Duodenal mucosa (tissue), 2 donors: ENCODE measurements at regions not wholly inside any gene's neighbourhood (a gene's known extent, or its start where the extent isn't known, plus 50 kb on each side); places are given as distances from the start of the nearest gene placed in this dataset.

Source experiments
- H3K27ac ChIP-seq: one replicate; pipeline ENCODE4 v1.7.0; 2013; ENCODE audit warnings: low read depth, low read length
- H3K27me3 ChIP-seq, 2 donors: one replicate each; pipeline ENCODE4 v1.7.0; 2013; ENCODE audit warnings: low read length in 2 of 2, control low read depth in 1 of 2; ENCODE audit not compliant: insufficient read depth in 2 of 2, control insufficient read depth in 1 of 2
- H3K36me3 ChIP-seq, 2 donors: one replicate each; pipeline ENCODE4 v1.7.0; 2013; ENCODE audit warnings: low read length in 2 of 2, control low read depth in 1 of 2; ENCODE audit not compliant: insufficient read depth in 2 of 2, control insufficient read depth in 1 of 2
- H3K4me1 ChIP-seq, 2 donors: one replicate each; pipeline ENCODE4 v1.7.0; 2013; ENCODE audit warnings: low read length in 2 of 2, control low read depth in 1 of 2; ENCODE audit not compliant: insufficient read depth in 2 of 2, control insufficient read depth in 1 of 2
- H3K4me3 ChIP-seq, 2 donors: one replicate each; pipeline ENCODE4 v1.7.0; 2013; ENCODE audit warnings: low read length in 2 of 2, low read depth in 1 of 2
- H3K9ac ChIP-seq, 2 donors: one replicate each; pipeline ENCODE4 v1.7.0; 2013; ENCODE audit warnings: low read length in 2 of 2, low read depth in 1 of 2
- H3K9me3 ChIP-seq, 2 donors: one replicate each; pipeline ENCODE4 v1.7.0; 2013; ENCODE audit warnings: low read length in 2 of 2, control low read depth in 1 of 2; ENCODE audit not compliant: control insufficient read depth in 1 of 2

- no peaks in the 10 kb centered on the region for H3K36me3 ChIP-seq
- H3K9ac ChIP-seq: no peak overlapping the region
- H3K27ac ChIP-seq: no peak overlapping the region
- no peak overlapping the region for H3K4me3 ChIP-seq
- no peaks in the 10 kb centered on the region for H3K4me1 ChIP-seq
- H3K9me3 ChIP-seq: no peaks in the 10 kb centered on the region
- H3K27me3 ChIP-seq: no peaks in the 10 kb centered on the region
These were observed 430.1 kb upstream of the FRG1 start for GRCh38 chr4:189510601-189511000.

GRCh38 chr4:189511581-189511980 lies 429.1 kb upstream of the FRG1 start:
- Histone ChIP-seq H3K9ac (no peak overlapping the region), H3K27me3 (no peaks in the 10 kb centered on the region), H3K4me3 (no peak overlapping the region), H3K4me1 (no peaks in the 10 kb centered on the region), H3K36me3 (no peaks in the 10 kb centered on the region), H3K27ac (no peak overlapping the region), H3K9me3 (no peaks in the 10 kb centered on the region)

- Histone ChIP-seq H3K4me3 (no peak overlapping the region), H3K27me3 (no peaks in the 10 kb centered on the region), H3K9ac (no peak overlapping the region), H3K4me1 (no peaks in the 10 kb centered on the region), H3K27ac (no peak overlapping the region), H3K36me3 (no peaks in the 10 kb centered on the region), H3K9me3 (no peaks in the 10 kb centered on the region)
These were observed 427.3 kb upstream of the FRG1 start for GRCh38 chr4:189513421-189513820.

- H3K4me1 ChIP-seq: no peaks in the 10 kb centered on the region
- no peaks in the 10 kb centered on the region for H3K36me3 ChIP-seq
- no peak overlapping the region for H3K27ac ChIP-seq
- H3K9ac ChIP-seq: no peak overlapping the region
- no peak overlapping the region for H3K4me3 ChIP-seq
- H3K27me3 ChIP-seq: no peaks in the 10 kb centered on the region
- H3K9me3 ChIP-seq: no peaks in the 10 kb centered on the region
These were observed 426.5 kb upstream of the FRG1 start for GRCh38 chr4:189514209-189514608.

GRCh38 chr4:189516902-189517301 lies 423.8 kb upstream of the FRG1 start:
- Histone ChIP-seq H3K9me3 (no peaks in the 10 kb centered on the region), H3K4me3 (no peak overlapping the region)

GRCh38 chr4:189519186-189519585 lies 421.5 kb upstream of the FRG1 start:
- H3K4me3 ChIP-seq: no peak overlapping the region
- H3K9me3 ChIP-seq: no peaks in the 10 kb centered on the region
- H3K36me3 ChIP-seq: no peaks in the 10 kb centered on the region
- no peaks in the 10 kb centered on the region for H3K4me1 ChIP-seq
- no peak overlapping the region for H3K9ac ChIP-seq
- H3K27me3 ChIP-seq: no peaks in the 10 kb centered on the region
- H3K27ac ChIP-seq: no peak overlapping the region

More at GRCh38 chr4:189516902-189517301, 423.8 kb upstream of the FRG1 start:
- Histone ChIP-seq H3K36me3 (no peaks in the 10 kb centered on the region), H3K27me3 (no peaks in the 10 kb centered on the region), H3K9ac (no peak overlapping the region), H3K4me1 (no peaks in the 10 kb centered on the region), H3K27ac (no peak overlapping the region)

GRCh38 chr4:189525304-189525703 lies 415.4 kb upstream of the FRG1 start:
- no peak overlapping the region for H3K27ac ChIP-seq
- no peak overlapping the region for H3K9ac ChIP-seq
- peaks cover 6 to 8% of the 10 kb centered on the region in 2 donors for H3K9me3 ChIP-seq
- H3K27me3 ChIP-seq: no peaks in the 10 kb centered on the region
- no peaks in the 10 kb centered on the region for H3K36me3 ChIP-seq
- H3K4me1 ChIP-seq: no peaks in the 10 kb centered on the region
- H3K4me3 ChIP-seq: no peak overlapping the region

GRCh38 chr4:189530848-189531247 lies 409.8 kb upstream of the FRG1 start:
- peaks cover 16 to 26% of the 10 kb centered on the region in 2 donors for H3K9me3 ChIP-seq
- no peaks in the 10 kb centered on the region for H3K27me3 ChIP-seq
- H3K27ac ChIP-seq: no peak overlapping the region
- no peaks in the 10 kb centered on the region for H3K36me3 ChIP-seq
- no peak overlapping the region for H3K4me3 ChIP-seq
- no peak overlapping the region for H3K9ac ChIP-seq
- no peaks in the 10 kb centered on the region for H3K4me1 ChIP-seq

- Histone ChIP-seq H3K27me3 (no peaks in the 10 kb centered on the region), H3K4me1 (no peaks in the 10 kb centered on the region), H3K36me3 (no peaks in the 10 kb centered on the region), H3K9me3 (peaks cover 15 to 23% of the 10 kb centered on the region in 2 donors), H3K9ac (no peak overlapping the region), H3K27ac (no peak overlapping the region), H3K4me3 (no peak overlapping the region)
These were observed 407.1 kb upstream of the FRG1 start for GRCh38 chr4:189533603-189534002.

- H3K9ac ChIP-seq: no peak overlapping the region
- no peaks in the 10 kb centered on the region for H3K9me3 ChIP-seq
- H3K4me3 ChIP-seq: no peak overlapping the region
- H3K4me1 ChIP-seq: no peaks in the 10 kb centered on the region
- H3K27ac ChIP-seq: no peak overlapping the region
- no peaks in the 10 kb centered on the region for H3K27me3 ChIP-seq
- H3K36me3 ChIP-seq: no peaks in the 10 kb centered on the region
These were observed 393.1 kb upstream of the FRG1 start for GRCh38 chr4:189547559-189547958.

- Histone ChIP-seq H3K9me3 (no peaks in the 10 kb centered on the region), H3K27me3 (no peaks in the 10 kb centered on the region), H3K27ac (no peak overlapping the region), H3K4me1 (no peaks in the 10 kb centered on the region), H3K9ac (no peak overlapping the region), H3K4me3 (no peak overlapping the region), H3K36me3 (no peaks in the 10 kb centered on the region)
These were observed 392.1 kb upstream of the FRG1 start for GRCh38 chr4:189548484-189549125.
